ENCODE measurements at regions not wholly inside any gene's neighbourhood (a gene's known extent, or its start where the extent isn't known, plus 50 kb on each side); places are given as distances from the start of the nearest gene placed in this dataset.

DNA sequence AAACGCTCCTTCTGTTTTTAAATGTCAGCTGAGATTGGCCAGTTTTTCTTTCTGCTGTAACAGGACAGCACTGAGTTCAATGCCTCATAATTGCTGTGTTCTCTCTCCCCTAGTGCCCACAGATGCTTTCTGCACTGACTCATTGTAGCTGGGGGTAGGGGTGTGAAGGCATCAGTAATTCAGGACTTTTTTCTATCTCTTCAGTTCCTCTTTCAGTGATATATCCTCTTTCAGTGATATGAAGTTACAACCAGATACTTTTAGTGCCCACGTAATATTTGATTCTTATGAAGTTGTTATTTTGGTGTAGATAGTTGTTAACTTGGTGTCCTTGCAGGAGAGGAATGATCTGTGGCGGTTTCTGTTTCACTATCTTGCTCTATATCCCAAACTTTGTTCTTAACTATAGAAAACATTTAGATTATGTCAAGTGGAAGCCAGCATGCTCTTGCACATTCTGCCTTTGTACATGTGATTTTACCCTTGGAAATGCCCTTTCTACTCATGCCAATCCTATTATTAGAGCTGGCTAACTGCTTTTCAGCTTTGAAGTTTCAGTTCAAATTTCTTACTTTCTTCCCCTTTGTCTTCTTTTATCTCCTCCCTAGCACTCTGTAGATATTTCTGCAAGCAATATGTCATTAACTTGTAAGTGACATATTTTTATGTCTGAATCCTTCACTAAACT lies 1258.4 kb downstream of the FAM133A start:
- Mint-ChIP-seq H3K27ac (no peak overlapping the region), H3K4me3 (no peak overlapping the region), H3K36me3 (ENCODE audit: low read depth) (no peaks in the 10 kb centered on the region), H3K27me3 (no peaks in the 10 kb centered on the region), H3K9me3 (peaks cover 2% of the 10 kb centered on the region), H3K4me1 (ENCODE audit: low read depth) (no peaks in the 10 kb centered on the region)
- Histone ChIP-seq H3K27me3 (ENCODE audit: control insufficient read depth in 1 of 2, insufficient read depth in 2 of 2, low read length in 2 of 2) (no peaks in the 10 kb centered on the region), H3K36me3 (ENCODE audit: insufficient read depth, low read length) (no peaks in the 10 kb centered on the region), H3K27ac (ENCODE audit: low read depth in 1 of 2, low read length in 2 of 2) (no peak overlapping the region), H3K4me1 (ENCODE audit: insufficient read depth, low read length) (no peaks in the 10 kb centered on the region), H3K9me3 (ENCODE audit: control insufficient read depth in 1 of 2, insufficient read depth in 1 of 2, low read length in 2 of 2) (peaks cover 0 to 4% of the 10 kb centered on the region in 2 experiments), H3K4me3 (ENCODE audit: low read length) (no peak overlapping the region)
- TF ChIP-seq, protein P1, sequence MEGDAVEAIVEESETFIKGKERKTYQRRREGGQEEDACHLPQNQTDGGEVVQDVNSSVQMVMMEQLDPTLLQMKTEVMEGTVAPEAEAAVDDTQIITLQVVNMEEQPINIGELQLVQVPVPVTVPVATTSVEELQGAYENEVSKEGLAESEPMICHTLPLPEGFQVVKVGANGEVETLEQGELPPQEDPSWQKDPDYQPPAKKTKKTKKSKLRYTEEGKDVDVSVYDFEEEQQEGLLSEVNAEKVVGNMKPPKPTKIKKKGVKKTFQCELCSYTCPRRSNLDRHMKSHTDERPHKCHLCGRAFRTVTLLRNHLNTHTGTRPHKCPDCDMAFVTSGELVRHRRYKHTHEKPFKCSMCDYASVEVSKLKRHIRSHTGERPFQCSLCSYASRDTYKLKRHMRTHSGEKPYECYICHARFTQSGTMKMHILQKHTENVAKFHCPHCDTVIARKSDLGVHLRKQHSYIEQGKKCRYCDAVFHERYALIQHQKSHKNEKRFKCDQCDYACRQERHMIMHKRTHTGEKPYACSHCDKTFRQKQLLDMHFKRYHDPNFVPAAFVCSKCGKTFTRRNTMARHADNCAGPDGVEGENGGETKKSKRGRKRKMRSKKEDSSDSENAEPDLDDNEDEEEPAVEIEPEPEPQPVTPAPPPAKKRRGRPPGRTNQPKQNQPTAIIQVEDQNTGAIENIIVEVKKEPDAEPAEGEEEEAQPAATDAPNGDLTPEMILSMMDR (IDR thresholded peaks at IDR 0.05): no peak
- no peak for DNase-seq
- intact Hi-C loops (cut with DNase I, micrococcal nuclease): no loop called here
- ATAC-seq (ENCODE audit: poor library complexity): no peak
- CTCF ChIA-PET: no interaction called here
- POLR2A ChIA-PET: no interaction called here

- H3K4me1 ChIP-seq (ENCODE audit: insufficient read depth, low read length): no peaks in the 10 kb centered on the region
- no peak for DNase-seq
- Mint-ChIP-seq H3K4me1 (ENCODE audit: low read depth) (no peaks in the 10 kb centered on the region), H3K36me3 (ENCODE audit: low read depth) (no peaks in the 10 kb centered on the region), H3K9me3 (peaks cover 2% of the 10 kb centered on the region), H3K27ac (no peak overlapping the region), H3K27me3 (no peaks in the 10 kb centered on the region), H3K4me3 (no peak overlapping the region)
- intact Hi-C loops (cut with DNase I, micrococcal nuclease): no loop called here
- H3K36me3 ChIP-seq (ENCODE audit: insufficient read depth, low read length): no peaks in the 10 kb centered on the region
- TF ChIP-seq, protein P1 (IDR thresholded peaks at IDR 0.05): no peak
- POLR2A ChIA-PET: no interaction called here
- H3K27me3 ChIP-seq (ENCODE audit: control insufficient read depth in 1 of 2, insufficient read depth in 2 of 2, low read length in 2 of 2): no peaks in the 10 kb centered on the region
- no peak overlapping the region for H3K27ac ChIP-seq (ENCODE audit: low read depth in 1 of 2, low read length in 2 of 2)
- peaks cover 0 to 7% of the 10 kb centered on the region in 2 experiments for H3K9me3 ChIP-seq (ENCODE audit: control insufficient read depth in 1 of 2, insufficient read depth in 1 of 2, low read length in 2 of 2)
- no peak for ATAC-seq (ENCODE audit: poor library complexity)
- CTCF ChIA-PET: no interaction called here
- no peak overlapping the region for H3K4me3 ChIP-seq (ENCODE audit: low read length)
Observed at GRCh38 chrX:94936722-94937121, 1262.7 kb downstream of the FAM133A start.

DNA sequence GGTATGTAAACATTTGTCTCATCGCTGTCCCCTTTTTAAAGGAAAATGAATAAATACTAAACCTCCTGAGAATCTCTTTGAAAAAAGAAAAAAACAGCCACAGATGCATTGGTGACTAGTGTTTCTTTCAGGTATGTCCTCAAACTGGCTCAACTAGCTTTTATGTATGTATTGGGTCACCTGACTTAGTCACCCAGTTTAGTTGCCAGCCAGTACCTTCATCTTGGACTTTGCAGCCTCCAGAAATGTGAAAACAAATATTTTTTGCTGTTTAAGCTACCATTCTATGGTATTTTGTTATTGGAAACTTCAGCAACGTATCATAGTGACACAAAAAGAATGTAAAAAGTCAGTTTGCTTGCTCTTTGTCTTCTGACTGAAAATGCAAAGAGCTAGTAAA lies 1263.5 kb downstream of the FAM133A start:
- no peak overlapping the region for H3K27ac Mint-ChIP-seq
- no peak overlapping the region for H3K4me3 Mint-ChIP-seq
- CTCF ChIA-PET: no interaction called here

More for the DNA sequence above, 1263.5 kb downstream of the FAM133A start:
- TF ChIP-seq, protein P1 (IDR thresholded peaks at IDR 0.05): no peak
- Histone ChIP-seq H3K4me3 (ENCODE audit: low read length) (no peak overlapping the region), H3K27ac (ENCODE audit: low read depth in 1 of 2, low read length in 2 of 2) (no peak overlapping the region), H3K27me3 (ENCODE audit: control insufficient read depth in 1 of 2, insufficient read depth in 2 of 2, low read length in 2 of 2) (no peaks in the 10 kb centered on the region), H3K4me1 (ENCODE audit: insufficient read depth, low read length) (no peaks in the 10 kb centered on the region), H3K36me3 (ENCODE audit: insufficient read depth, low read length) (no peaks in the 10 kb centered on the region), H3K9me3 (ENCODE audit: control insufficient read depth in 1 of 2, insufficient read depth in 1 of 2, low read length in 2 of 2) (peaks cover 0 to 12% of the 10 kb centered on the region in 2 experiments)
- ATAC-seq (ENCODE audit: poor library complexity) (no peak), DNase-seq (no peak)
- POLR2A ChIA-PET: no interaction called here
- Mint-ChIP-seq H3K4me1 (ENCODE audit: low read depth) (no peaks in the 10 kb centered on the region), H3K27me3 (no peaks in the 10 kb centered on the region), H3K36me3 (ENCODE audit: low read depth) (no peaks in the 10 kb centered on the region), H3K9me3 (peaks cover 2% of the 10 kb centered on the region)
- intact Hi-C loops (cut with DNase I, micrococcal nuclease): no loop called here
